GM19468 (cell line): ENCODE measurements at regions not wholly inside any gene's neighbourhood (a gene's known extent, or its start where the extent isn't known, plus 50 kb on each side); places are given as distances from the start of the nearest gene placed in this dataset.

Experiments used
- ATAC-seq: cut with Tn5 transposase; IDR thresholded peaks from one replicate; pipeline ENCODE4 v1.9.1; 2021; ENCODE audit warnings: mild to moderate bottlenecking, moderate library complexity, moderate number of reproducible peaks; ENCODE audit not compliant: unreplicated experiment; ENCODE audit errors: extremely low read depth

DNA sequence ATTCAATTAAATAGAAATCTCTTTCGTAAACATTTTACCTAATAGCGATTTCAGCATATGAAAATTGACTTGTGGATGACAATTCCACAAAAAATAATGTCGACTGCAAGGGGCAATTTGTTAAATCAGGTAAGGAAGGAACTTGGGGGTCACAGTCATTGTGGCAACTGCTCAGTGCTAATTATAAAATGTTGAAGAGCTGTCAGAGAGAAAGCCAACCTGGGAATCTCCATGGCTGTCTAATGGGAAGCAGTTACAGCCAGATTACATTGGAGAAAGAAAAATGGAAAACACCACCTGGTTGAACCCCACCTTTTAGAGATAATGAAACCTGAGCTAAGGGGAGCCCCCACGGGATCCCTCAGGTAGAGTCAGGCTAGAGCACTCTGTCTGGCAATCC is 373.9 kb downstream of the FOXO1 start:
- no peak for ATAC-seq

- ATAC-seq = no peak
These were observed 364.1 kb downstream of the FOXO1 start for GRCh38 chr13:40302351-40302750.

DNA sequence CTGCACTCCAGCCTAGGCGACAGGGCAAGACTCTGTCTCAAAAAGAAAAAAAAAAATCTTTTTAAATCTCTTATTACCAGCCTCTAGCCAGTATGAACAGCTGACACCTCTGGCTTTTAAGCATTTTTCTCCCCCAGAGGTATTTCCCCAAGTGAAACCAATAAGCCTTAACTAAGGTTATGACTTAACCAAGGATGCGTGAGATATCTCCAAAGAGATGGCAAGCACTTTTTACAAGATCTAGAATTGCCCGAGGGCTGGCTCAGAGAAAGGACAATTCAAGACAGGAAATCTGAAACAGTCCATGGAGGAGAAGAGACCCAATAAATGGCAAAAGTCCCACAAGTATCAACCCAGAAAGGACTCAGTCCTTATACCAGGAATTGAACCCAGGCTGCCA is 362.1 kb downstream of the FOXO1 start:
- no peak for ATAC-seq

DNA sequence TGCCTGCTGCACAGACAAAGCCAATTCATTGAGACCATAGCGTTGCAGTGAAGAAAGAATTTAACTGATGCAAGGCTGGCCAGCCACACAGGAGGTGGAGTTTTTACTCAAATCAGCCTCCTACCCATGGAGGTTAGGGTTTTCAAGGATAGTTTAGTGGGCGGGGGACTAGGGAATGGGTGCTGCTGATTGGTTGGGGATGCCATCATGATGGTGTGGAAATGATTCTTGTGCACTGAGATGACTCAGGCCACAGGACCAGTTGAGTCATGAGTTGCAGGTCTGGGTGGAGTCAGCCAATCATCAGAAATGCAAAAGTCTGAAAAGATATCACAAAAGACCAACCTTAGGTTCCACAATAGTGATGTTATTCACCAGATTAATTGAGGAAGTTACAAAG is 359.6 kb downstream of the FOXO1 start:
- ATAC-seq = no peak

DNA sequence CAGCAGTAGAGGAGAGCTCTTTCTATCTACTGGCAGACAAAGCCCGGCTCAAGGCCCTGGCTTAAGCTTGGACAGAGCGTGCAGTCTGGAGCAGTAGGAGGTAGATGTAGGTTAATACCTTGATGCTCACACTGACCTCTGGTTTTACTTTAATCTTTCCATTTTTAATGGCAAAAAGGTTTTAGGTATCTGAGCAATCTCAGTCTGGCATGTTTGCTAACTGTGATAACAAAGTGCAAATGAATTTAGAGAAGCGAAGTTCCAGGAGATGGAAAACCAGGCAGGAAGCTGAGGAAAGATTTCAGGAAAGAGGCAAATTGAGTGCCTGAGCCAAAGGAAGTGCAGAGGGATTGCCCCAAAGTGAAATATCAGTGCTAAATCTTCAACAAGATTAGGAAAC is 356.6 kb downstream of the FOXO1 start:
- no peak for ATAC-seq

DNA sequence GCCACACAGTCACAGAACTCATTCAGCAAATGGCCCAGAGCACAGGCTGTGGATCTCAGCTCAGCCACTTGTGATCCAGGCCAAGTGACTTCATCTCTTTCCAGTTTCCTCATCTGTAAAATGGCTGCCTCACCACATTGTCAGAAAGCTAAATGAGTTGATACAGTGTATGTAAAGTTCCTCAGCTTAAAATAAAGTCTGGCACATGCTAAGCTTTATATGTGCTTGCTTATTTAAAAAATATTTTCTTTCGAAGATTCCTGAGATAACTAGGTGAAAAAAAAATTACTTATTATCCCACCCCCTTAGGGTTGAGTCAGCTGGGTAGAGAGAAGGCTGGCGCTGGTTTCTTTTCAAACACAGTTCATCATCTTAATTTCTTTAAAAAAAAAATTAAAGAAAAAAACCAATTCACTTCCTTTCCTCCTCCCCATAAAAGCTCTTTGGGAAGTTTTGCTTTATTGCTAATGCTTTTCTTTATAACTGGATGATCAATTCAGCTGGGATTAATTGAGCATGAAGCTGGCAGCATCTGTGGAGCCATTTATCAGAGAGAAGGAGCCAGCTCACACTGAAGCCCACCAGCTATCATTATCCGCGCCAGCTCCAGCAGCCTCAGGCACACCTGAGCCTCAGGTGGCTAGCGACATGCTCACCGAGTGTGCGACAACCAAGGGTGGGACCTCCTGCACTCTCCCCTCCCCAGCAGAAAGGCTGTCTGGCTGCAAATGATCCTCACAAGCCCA is 354.9 kb downstream of the FOXO1 start:
- ATAC-seq = no peak

GRCh38 chr13:40313269-40314200 is 352.9 kb downstream of the FOXO1 start:
- ATAC-seq = no peak

- no peak for ATAC-seq
These were observed 350.9 kb downstream of the FOXO1 start for GRCh38 chr13:40315416-40316064.

DNA sequence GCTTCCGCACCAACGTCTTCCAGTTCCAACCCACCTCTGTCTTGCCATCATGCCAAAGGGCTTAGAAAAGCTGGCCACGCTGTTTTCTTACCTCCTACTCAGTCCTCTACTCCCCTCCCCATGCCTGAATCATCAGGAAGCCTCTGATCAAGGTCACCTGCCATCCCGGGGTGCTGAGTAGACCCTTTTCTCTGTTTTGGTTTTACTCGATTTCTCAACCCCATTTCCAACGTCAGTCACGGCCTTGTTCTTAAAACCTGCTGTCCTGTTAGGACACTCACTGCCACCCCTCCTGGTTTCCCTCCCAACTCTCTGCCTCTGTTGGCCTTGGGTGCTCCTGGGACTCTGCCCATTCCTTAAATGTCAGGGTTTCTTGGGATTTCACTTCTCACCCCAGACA is 350.1 kb downstream of the FOXO1 start:
- no peak for ATAC-seq

- no peak for ATAC-seq
These were observed 348.5 kb downstream of the FOXO1 start for GRCh38 chr13:40317980-40318327.

DNA sequence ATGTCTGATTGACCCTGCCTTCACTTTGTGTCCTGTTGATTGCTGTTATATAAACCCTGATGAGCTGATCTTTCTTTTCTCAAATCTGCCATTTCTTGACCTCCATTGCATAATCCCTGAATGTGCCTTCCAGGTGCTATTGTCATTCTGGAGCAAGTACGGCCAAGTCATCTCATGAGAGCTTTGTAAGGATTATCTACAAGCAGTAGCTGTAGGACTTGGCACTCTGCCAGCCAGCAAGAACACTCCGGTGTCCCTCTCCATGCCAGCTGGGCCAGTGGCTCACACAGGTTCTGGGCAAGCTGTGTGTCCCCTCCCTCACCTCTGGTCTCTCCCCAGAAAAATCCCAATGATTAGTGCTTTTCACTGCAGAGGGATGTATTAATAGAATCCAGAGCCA is 348.1 kb downstream of the FOXO1 start:
- no peak for ATAC-seq

DNA sequence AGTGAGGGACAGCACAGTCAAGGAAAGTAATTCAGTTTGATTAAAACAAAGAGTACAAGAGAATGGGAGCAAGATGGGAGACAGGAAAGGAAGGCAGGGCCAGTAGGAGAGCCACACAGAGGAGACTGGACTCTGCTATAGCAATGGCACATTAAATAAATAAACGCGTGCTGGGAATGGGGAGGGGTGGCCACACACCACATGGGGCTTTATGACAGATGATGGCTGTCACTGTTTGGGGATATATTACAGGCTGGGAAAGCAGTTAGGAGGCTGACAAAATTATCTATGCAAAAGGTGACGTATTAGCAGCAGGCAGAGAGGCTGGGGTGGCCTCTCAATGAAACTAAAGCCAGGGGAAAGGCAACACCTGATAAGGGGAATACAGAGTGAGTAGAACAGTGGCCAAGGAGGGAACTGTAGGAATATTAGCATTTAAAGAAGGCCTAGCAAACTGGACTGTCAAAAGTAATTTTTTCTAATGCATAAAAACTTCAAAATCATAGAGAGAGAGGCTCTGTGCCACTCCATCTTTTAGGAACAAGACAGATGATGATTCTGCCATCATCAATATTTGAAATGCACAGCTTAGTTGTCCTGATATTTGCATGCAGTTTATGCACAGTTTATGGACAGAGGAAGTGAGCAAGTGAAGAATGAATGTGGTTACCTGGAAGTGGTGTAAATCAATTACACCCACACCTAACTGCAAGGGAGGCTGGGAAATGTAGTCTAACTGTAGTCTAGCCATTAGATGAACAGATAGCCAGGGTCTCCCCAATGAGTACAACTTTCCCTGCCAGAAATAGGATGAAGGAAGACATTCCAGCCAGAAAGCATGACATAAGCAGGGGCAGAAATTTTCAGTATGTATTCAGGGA is 346.5 kb downstream of the FOXO1 start:
- ATAC-seq = no peak

DNA sequence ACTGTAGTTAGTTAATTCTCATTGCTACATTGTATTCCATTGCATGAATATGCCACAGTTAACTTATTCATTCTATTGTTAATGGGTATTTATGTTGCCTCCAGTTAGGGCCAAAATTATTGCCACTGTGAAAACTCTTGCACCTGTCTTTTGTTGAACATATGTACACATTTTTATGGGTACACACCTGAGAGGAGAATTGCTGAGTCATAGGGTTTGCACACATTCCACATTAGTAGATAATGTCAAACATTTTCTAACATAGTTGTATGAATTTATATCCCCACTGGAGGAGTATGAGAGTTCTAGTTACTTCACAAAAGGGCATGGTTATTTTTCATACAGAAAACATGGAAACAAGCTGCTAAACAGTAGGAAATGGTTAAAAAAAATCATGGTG is 338.4 kb downstream of the FOXO1 start:
- no peak for ATAC-seq

GRCh38 chr13:40329781-40330485 is 336.5 kb downstream of the FOXO1 start:
- ATAC-seq = no peak

- no peak for ATAC-seq
These were observed 335.5 kb downstream of the FOXO1 start for GRCh38 chr13:40330950-40331349.

DNA sequence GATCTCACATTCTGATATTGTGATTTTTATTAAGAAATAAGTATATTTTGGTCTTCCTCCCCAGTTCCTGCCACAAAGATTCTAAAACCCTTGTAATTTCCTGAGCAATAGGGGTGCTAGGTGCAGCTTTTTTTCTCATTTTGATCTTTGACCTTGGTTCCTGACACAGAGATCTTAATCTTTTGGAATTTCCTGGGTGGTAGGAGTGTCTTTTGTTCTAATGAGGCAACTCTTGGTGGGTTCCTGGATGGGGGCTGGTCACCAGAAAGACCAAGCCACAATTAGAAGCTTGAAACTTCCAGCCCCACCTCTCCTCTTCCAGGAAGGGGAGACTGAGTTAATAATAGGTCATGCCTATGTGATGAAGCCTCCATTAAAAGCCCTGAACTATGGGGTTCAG is 334.6 kb downstream of the FOXO1 start:
- no peak for ATAC-seq

DNA sequence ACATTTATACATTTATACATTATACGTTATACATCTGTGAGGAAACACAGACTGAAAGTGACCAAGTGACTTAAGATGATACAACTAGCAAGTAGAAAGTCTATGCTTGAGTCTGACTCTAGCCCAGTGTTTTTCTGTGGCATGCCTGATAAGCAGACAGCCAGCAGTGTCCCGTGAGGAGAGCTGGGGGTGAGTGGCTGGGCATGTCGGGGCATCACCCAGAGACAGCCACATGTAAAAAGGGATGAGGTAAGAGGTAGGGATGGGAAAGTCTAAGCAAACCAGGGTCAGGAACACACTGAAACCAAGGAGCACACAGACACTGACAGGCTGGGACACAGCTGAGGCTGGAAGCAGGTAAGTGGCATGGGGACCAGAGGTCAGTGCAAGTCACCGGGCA is 333.2 kb downstream of the FOXO1 start:
- ATAC-seq = no peak

DNA sequence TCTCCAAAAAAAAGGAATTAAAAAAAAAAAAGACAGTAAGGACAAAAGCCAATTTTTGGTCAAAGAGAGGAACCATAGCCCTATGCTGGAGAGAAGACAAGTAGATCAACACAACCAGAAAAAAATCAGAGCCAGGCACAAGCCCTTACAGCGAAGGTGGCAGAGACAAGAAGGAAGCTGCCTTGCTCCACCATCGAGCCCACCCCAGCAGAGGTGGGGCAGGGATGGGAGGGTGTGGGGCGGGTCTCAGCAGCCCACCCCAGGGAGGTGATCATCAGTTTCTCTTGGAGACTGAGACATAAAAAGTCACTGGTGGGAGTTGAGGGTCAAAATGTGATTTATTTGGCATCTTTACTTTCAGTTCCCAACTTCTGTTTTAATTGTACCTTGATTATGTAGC is 332.4 kb downstream of the FOXO1 start:
- ATAC-seq = no peak

GRCh38 chr13:40334616-40335015 is 331.8 kb downstream of the FOXO1 start:
- ATAC-seq = no peak
